ENCODE measurements at regions not wholly inside any gene's neighbourhood (a gene's known extent, or its start where the extent isn't known, plus 50 kb on each side); places are given as distances from the start of the nearest gene placed in this dataset.

DNA sequence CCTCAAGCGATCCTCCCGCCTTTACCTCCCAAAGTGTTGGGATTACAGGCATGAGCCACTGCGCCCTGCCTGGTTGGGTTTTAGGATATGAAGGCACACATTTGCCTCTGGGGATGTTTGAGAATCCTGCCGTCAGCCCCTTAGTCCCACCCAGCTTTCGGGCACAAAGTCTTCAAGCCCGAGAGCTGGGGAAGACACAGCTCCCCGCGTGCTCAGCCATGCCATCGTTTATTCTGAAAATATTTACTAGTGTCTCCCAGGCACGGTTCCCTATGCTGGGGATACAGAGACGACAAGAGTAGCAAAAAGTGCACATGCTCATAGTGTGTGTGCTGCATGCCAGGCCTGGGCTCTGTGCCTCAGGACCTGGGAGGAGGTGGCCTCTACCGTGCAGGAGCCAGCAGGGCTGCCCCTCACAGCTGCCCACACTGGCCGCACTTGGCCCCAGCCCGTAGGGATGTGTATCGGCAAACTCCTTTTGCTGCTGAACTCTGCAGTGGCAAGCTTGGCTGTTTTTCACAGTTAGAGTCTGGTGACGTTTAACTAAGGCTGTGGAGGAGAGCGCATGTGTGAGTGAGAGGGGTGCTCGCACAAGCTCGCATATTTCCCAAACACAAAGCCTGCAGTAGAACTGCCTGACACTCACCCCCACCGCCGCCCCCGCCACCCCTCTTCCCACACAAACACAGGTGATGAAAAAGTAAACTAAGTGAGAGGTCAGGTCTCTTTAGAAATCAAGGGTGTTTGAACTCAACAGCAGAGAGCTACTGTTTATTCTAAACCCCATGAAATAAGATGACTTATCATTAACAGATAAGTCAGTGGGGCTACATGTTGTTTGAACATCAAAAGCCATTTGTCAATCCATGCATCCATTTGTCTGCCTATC is 266.4 kb downstream of the MRTFB start:
- DNase-seq (ENCODE audit: low read depth, low spot score): no peak

DNA sequence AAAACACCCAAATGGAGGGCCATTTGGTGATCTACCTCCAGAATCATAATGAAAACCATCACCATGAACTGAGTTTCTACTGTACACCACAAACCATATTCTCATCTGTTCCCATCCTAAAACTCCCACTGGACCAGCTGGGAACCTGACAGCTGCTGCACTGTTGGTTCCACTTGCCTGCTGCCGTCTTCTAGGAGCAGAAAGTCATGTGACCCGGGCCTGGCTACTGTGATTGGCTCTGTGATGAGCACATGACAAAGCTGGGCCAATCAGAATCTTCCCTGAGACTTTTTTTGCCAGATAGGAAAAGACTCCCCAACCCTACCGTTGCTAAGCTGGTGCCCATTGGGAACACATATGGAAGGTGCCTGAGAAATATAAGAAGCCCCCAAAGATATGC is 264.2 kb downstream of the MRTFB start:
- no peak for DNase-seq (ENCODE audit: low read depth, low spot score)

DNA sequence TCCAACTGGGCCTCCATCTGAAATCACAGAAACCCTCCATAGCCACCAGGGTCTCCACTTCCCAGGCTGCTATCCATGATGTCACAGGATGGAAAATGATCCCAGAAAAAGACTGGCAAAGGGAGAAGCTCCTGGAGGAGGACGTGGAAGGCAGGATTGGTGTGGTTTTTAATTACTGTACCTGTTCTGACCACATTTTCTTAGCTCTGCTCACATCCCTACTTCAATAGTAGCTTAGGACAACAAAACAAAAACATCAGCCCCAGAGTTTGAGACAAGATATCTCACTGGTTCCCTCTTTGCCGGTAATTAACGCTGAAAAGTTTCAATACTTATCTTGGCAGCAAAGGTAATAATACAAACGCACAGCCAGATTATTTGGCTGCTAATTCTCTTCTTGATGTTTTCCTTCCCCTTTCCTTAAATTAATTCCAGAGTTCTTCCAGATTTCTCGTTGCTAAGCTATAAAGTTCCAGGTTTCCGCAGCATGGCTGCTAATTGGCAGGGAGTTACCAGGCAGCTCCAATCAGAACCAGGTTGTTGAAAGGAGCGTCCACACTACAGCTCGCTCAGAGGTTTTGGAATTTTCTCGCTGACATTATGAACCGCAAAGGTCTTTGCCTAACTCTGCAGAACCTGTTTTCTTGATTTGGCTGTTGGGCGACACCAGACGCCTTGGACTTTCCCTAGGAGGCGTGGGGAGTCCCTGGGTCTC is 263.4 kb downstream of the MRTFB start:
- DNase-seq (ENCODE audit: low read depth, low spot score): no peak

- no peak for DNase-seq (ENCODE audit: low read depth, low spot score)
Measured at GRCh38 chr16:14333361-14333760, 262.2 kb downstream of the MRTFB start.

DNA sequence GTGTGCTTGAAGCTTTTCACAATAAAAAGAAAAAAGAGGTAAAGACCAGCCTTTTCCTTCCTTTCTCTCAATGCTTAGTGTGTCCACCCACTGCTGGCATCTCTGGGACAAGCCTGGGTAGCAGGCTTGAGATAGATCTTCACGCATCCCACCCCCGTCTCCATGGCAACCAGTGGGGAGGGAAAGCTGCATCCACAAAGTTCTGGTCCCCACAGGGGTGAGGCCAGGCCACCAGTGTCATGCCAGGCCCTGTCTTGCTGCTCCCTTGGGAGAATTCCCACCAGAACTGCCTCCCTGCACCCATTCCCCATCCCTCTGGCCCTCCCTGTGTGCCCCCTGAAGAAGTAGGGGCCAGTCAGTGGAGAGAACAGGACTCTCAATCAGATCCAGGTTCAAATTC is 259.9 kb downstream of the MRTFB start:
- DNase-seq (ENCODE audit: low read depth, low spot score): no peak

DNA sequence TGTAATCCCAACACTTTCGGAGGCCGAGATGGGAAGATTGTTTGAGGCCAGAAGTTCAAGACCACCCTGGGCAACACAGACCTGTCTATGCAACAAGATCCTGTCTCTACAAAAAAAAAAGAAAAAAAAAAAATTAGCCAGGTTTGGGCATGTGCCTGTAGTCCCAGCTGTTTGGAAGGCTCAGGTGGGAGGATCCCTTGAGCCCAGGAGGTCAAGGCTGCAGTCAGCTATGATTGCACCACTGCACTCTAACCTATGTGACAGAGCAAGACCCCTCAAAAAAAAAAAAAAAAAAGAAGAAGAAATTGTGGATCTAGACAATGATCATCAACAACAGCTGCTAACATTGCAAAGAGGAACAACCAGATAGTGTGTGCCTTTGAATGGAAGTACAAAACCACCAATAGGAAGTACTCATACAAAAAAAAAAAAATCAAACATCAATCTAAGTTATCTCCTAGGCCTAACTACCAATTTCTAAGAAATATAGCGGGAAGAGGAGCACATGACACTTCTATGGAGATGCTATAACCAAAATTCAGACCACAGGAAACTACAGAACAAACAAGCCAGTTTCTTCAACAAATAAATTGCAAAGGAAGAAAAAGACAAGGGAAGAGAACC is 258.7 kb downstream of the MRTFB start:
- DNase-seq (ENCODE audit: low read depth, low spot score): no peak

DNA sequence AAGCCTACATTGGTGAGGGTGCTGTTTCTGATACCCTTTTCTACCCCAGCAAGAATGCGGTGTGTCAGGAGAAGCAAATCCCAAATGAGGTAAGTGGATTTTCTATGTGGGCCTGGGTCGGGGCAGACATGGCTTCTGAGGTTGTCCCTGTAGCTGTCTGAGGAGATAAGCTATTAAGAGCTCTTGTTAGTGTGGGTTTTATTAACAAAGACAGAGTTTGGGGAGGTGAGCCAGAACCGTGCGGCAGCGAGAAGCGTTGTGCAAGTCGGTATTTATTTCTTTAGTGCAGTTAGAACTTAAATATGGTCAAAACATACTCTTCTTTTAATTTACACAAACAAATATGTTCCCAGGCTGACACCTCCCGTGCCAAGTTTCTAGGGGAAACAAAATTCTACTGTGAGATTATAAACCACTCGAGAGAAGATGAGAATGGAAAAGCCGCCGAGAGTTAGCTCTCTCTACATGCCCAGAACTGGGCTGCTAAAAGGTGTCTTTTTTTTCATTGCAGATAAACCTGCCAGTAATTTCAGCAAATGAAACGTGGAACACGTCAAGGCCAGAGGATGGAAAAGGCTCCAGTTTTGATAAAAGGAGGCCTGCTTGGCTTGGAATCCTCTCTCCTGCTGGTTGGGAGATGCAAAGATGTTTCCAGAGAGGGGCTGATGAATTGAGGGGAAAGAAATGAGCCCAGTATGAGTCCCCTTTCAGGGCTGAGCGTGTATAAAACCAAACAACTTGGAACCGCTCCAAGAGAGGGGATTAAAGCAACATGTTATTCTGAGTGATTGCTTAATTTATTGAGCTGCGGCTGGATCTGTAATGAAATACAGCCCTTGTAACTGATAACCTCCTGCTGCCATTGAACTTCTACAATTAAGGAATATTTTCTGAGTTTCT is 254.6 kb downstream of the MRTFB start:
- no peak for DNase-seq (ENCODE audit: low read depth, low spot score)

DNA sequence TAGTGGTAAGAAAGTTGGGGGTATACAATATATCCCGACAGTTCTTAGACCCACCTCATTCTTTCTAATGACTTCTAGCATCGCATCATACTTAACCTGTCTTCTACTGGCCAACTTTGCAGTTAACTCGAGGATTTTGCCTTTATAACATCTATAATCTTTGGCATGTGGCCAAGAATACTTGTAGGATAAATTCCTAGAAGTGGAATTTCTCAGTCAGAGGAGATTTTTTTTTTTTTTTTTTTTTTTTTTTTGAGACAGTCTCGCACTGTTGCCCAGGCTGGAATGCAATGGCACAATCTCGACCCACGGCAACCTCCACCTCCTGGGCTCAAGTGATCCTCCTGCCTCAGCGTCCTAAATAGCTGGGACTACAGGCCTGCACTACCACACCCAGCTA is 253.5 kb downstream of the MRTFB start:
- DNase-seq (ENCODE audit: low read depth, low spot score): no peak

DNA sequence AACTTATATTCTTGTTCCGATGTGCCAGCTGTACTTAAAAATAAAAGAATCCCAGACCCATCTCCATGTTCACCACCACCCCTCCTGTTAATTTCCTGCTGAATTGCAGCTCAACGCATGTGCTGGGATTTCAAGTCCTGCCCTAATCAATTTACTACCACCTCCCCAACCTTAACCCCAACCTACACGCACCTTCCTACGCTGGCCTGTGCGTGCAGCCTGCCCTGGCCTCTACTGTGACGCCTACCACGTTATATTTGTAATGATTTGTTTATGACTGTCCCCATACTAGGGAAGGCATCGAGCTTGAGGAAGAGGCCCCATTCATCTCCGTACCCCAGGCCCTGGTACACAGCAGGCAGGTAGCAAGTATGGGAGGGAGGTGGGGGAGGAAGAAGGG is 251.1 kb downstream of the MRTFB start:
- DNase-seq (ENCODE audit: low read depth, low spot score): no peak

DNA sequence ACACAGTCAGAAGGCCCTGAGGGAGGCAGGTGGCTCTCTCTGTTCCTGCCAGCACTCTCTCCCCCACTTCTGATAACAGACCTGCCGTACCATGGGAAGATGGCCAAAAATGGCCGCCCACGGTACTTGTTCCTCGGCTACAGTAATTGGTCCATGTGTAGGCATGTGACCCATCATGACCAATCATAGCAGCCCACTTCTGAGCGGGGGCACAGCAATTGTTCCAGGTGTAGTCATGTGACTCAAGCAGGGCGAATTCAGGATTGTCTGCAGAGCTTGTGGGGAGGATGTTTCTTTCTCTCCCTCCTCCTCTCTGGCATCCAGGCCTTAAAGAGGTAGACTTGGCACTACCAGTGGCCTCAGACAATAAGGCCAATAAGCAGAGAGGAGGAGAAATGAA is 250.4 kb downstream of the MRTFB start:
- DNase-seq (ENCODE audit: low read depth, low spot score): no peak

DNA sequence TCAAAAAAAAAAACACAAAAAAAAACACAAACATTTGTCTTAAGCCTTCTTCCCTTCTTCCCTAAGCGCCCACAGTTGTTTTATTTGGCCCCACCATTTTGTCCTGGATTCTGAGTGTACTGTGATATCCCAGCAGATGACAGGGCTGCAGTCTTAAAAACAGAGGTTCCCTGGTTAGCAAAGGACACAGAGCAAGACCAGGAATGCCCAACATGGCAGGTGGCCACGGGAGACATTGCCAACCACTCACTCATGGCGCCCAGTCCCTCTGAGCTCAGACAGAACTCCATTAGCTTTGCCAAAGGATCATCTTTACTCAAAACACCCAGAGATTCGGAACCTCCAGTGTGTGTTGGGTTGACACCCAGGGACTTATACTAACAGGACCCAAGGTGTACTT is 249.3 kb downstream of the MRTFB start:
- DNase-seq (ENCODE audit: low read depth, low spot score): no peak
